ENCODE measurements at regions not wholly inside any gene's neighbourhood (a gene's known extent, or its start where the extent isn't known, plus 50 kb on each side); places are given as distances from the start of the nearest gene placed in this dataset.

DNA sequence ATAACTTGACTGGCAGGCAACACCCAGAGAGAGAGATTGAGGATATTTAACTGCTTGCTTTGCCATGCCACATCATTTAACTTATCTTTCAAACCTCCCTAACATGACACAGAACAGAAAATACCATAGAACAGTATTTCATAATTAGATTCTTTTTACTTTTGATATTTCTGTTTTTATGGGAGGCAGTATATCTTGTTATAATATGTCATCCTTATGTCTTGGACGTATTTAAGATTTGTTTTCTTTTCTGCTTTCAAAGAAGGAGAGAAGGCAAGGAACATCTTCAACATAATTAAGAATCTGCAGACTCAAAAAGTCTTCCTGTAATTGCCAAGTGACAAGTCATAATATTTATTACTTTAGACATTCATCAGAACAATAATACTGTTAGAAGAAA, 1283.7 kb downstream of the GRIK2 start:
- Histone ChIP-seq H3K4me1 (ENCODE audit: insufficient read depth, low read length) (no peaks in the 10 kb centered on the region), H3K36me3 (replicated peaks in 1 of 2; ENCODE audit: control insufficient read depth in 1 of 2, insufficient read depth in 2 of 2, low read length in 2 of 2) (no peaks in the 10 kb centered on the region), H3K79me2 (ENCODE audit: insufficient read depth, low read length) (no peaks in the 10 kb centered on the region), H3K9me3 (ENCODE audit: low read length) (no peaks in the 10 kb centered on the region), H3K27ac (ENCODE audit: extremely low read length, insufficient read depth, low read length) (no peak overlapping the region), H2AFZ (ENCODE audit: low read length) (no peak overlapping the region), H3K4me2 (ENCODE audit: low read depth, low read length) (no peak overlapping the region), H3K27me3 (ENCODE audit: control insufficient read depth in 1 of 2, insufficient read depth in 2 of 2, low read length in 2 of 2) (no peaks in the 10 kb centered on the region), H3K4me3 (replicated peaks in 1 of 3; ENCODE audit: insufficient read depth in 1 of 3, low read depth in 2 of 3, low read length in 3 of 3) (no peak overlapping the region), H4K20me1 (ENCODE audit: insufficient read depth, low read length) (no peaks in the 10 kb centered on the region), H3K9ac (ENCODE audit: insufficient read depth, low read depth, low read length) (no peak overlapping the region)
- no peak for FAIRE-seq
- no peak for DNase-seq (ENCODE audit: low spot score)
- intact Hi-C loops (cut with micrococcal nuclease; ENCODE audit: unreplicated experiment) (no loop called here), in situ Hi-C loops (cut with HindIII; ENCODE audit: extremely low pct_ligation_motif_present, low pct_unique_long_range_greater_than_20kb) (no loop called here)
- ChIA-PET CTCF (ENCODE audit: low intra/inter-chr PET ratio, low total read pairs) (no interaction called here), POLR2A (no interaction called here)
- WGBS (ENCODE audit: low lambda C conversion rate): 0% methylated on average over 1 of the region's 1 CpG
- TF ChIP-seq TAF15 (IDR thresholded peaks at IDR 0.05; ENCODE audit: low read depth, low read length, poor library complexity, severe bottlenecking) (no peak), NFRKB (IDR thresholded peaks at IDR 0.05) (no peak), REXO4 (CRISPR knock-in tag; IDR thresholded peaks at IDR 0.05; ENCODE audit: borderline replicate concordance) (no peak), ETV5 (CRISPR knock-in tag; IDR thresholded peaks at IDR 0.05; ENCODE audit: borderline replicate concordance) (no peak), ZNF274 (CRISPR knock-in tag; IDR thresholded peaks at IDR 0.05) (no peak)
- TF ChIP-seq, protein P1, sequence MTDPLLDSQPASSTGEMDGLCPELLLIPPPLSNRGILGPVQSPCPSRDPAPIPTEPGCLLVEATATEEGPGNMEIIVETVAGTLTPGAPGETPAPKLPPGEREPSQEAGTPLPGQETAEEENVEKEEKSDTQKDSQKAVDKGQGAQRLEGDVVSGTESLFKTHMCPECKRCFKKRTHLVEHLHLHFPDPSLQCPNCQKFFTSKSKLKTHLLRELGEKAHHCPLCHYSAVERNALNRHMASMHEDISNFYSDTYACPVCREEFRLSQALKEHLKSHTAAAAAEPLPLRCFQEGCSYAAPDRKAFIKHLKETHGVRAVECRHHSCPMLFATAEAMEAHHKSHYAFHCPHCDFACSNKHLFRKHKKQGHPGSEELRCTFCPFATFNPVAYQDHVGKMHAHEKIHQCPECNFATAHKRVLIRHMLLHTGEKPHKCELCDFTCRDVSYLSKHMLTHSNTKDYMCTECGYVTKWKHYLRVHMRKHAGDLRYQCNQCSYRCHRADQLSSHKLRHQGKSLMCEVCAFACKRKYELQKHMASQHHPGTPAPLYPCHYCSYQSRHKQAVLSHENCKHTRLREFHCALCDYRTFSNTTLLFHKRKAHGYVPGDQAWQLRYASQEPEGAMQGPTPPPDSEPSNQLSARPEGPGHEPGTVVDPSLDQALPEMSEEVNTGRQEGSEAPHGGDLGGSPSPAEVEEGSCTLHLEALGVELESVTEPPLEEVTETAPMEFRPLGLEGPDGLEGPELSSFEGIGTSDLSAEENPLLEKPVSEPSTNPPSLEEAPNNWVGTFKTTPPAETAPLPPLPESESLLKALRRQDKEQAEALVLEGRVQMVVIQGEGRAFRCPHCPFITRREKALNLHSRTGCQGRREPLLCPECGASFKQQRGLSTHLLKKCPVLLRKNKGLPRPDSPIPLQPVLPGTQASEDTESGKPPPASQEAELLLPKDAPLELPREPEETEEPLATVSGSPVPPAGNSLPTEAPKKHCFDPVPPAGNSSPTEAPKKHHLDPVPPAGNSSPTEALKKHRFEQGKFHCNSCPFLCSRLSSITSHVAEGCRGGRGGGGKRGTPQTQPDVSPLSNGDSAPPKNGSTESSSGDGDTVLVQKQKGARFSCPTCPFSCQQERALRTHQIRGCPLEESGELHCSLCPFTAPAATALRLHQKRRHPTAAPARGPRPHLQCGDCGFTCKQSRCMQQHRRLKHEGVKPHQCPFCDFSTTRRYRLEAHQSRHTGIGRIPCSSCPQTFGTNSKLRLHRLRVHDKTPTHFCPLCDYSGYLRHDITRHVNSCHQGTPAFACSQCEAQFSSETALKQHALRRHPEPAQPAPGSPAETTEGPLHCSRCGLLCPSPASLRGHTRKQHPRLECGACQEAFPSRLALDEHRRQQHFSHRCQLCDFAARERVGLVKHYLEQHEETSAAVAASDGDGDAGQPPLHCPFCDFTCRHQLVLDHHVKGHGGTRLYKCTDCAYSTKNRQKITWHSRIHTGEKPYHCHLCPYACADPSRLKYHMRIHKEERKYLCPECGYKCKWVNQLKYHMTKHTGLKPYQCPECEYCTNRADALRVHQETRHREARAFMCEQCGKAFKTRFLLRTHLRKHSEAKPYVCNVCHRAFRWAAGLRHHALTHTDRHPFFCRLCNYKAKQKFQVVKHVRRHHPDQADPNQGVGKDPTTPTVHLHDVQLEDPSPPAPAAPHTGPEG (CRISPR knock-in tag; IDR thresholded peaks at IDR 0.05): no peak
- TF ChIP-seq, protein P2, sequence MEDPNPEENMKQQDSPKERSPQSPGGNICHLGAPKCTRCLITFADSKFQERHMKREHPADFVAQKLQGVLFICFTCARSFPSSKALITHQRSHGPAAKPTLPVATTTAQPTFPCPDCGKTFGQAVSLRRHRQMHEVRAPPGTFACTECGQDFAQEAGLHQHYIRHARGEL (CRISPR knock-in tag; IDR thresholded peaks at IDR 0.05): no peak
- TF ChIP-seq, protein P3, sequence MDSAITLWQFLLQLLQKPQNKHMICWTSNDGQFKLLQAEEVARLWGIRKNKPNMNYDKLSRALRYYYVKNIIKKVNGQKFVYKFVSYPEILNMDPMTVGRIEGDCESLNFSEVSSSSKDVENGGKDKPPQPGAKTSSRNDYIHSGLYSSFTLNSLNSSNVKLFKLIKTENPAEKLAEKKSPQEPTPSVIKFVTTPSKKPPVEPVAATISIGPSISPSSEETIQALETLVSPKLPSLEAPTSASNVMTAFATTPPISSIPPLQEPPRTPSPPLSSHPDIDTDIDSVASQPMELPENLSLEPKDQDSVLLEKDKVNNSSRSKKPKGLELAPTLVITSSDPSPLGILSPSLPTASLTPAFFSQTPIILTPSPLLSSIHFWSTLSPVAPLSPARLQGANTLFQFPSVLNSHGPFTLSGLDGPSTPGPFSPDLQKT (CRISPR knock-in tag; IDR thresholded peaks at IDR 0.05; ENCODE audit: borderline replicate concordance): no peak
- TF ChIP-seq, protein P4, sequence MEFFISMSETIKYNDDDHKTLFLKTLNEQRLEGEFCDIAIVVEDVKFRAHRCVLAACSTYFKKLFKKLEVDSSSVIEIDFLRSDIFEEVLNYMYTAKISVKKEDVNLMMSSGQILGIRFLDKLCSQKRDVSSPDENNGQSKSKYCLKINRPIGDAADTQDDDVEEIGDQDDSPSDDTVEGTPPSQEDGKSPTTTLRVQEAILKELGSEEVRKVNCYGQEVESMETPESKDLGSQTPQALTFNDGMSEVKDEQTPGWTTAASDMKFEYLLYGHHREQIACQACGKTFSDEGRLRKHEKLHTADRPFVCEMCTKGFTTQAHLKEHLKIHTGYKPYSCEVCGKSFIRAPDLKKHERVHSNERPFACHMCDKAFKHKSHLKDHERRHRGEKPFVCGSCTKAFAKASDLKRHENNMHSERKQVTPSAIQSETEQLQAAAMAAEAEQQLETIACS (CRISPR knock-in tag; IDR thresholded peaks at IDR 0.05): no peak
- no TSS peak for BruUV-seq (replicated peaks)
- no peak for ATAC-seq

Measured in HepG2 (cell line).